Progenitor cell of endocrine pancreas (in vitro differentiated cells): ENCODE measurements at regions not wholly inside any gene's neighbourhood (a gene's known extent, or its start where the extent isn't known, plus 50 kb on each side); places are given as distances from the start of the nearest gene placed in this dataset.

Experiments used
- DNase-seq: peaks from one replicate; pipeline ENCODE4 v3.0.0; 2021; ENCODE audit warnings: low spot score; ENCODE audit not compliant: unreplicated experiment
- H3K27ac Mint-ChIP-seq: 2 replicates; pipeline ENCODE4 v1.8.0; 2021; ENCODE audit warnings: mild to moderate bottlenecking, moderate library complexity, mixed read lengths
- H3K27me3 Mint-ChIP-seq: 2 replicates; pipeline ENCODE4 v1.8.0; 2021; ENCODE audit warnings: mixed read lengths
- H3K36me3 Mint-ChIP-seq: 2 replicates; pipeline ENCODE4 v1.8.0; 2022; ENCODE audit warnings: mixed read lengths; ENCODE audit not compliant: insufficient read depth
- H3K4me1 Mint-ChIP-seq: 2 replicates; pipeline ENCODE4 v1.8.0; 2021; ENCODE audit warnings: low read depth, mixed read lengths
- H3K4me3 Mint-ChIP-seq: 2 replicates; pipeline ENCODE4 v1.8.0; 2021; ENCODE audit warnings: low read depth, mild to moderate bottlenecking, moderate library complexity, mixed read lengths
- H3K9me3 Mint-ChIP-seq: 2 replicates; pipeline ENCODE4 v1.8.0; 2021; ENCODE audit warnings: low read depth, mixed read lengths
- CTCF ChIP-seq: fragments of 200-600 bp; sonication (generic); IDR thresholded peaks from one replicate; pipeline ENCODE4 v1.5.0; 2021; ENCODE audit warnings: antibody characterized with exemption, mild to moderate bottlenecking; ENCODE audit not compliant: unreplicated experiment

DNA sequence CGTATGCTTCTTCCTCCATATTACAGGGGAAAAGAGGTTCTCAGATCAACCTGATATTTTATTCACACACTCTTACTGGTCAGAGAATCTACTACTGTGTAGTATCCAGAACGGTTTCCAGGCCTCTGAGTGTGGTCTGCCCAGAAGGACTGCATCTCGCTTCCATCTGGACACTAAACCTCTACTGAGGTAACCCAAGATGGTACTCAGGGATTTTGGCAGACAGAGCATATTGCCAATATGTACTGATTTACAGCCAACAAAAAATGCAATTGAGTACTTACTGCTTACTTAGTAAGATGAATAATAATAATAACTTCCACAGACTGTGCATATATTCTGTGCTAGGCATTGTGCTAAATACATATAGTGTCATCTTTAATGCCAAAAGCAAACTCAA lies 55.8 kb downstream of the CYRIA start:
- TF ChIP-seq CTCF, result no peak
- H3K9me3 Mint-ChIP-seq, result no peaks in the 10 kb centered on the region
- no peak overlapping the region for H3K27ac Mint-ChIP-seq
- DNase-seq, result no peak
- H3K4me1 Mint-ChIP-seq, result peaks cover 10% of the 10 kb centered on the region
- no peak overlapping the region for H3K4me3 Mint-ChIP-seq
- H3K27me3 Mint-ChIP-seq, result peaks cover 20% of the 10 kb centered on the region
- no peaks in the 10 kb centered on the region for H3K36me3 Mint-ChIP-seq

- peak; percentile 91 for DNase-seq
- Mint-ChIP-seq H3K36me3 (no peaks in the 10 kb centered on the region), H3K4me3 (peak overlapping the region; percentile 90), H3K9me3 (no peaks in the 10 kb centered on the region), H3K27ac (peak overlapping the region; percentile 93), H3K4me1 (peaks cover 5% of the 10 kb centered on the region), H3K27me3 (peaks cover 12% of the 10 kb centered on the region)
- TF ChIP-seq CTCF, result peak; percentile 81
Measured at GRCh38 chr2:16608661-16609643, 56.7 kb downstream of the CYRIA start.

- Mint-ChIP-seq H3K27me3 (peaks cover 9% of the 10 kb centered on the region), H3K27ac (no peak overlapping the region), H3K9me3 (no peaks in the 10 kb centered on the region), H3K4me1 (peaks cover 5% of the 10 kb centered on the region), H3K36me3 (no peaks in the 10 kb centered on the region), H3K4me3 (no peak overlapping the region)
- TF ChIP-seq CTCF, result no peak
- DNase-seq, result no peak
Measured at GRCh38 chr2:16607301-16607700, 58.3 kb downstream of the CYRIA start.

GRCh38 chr2:16604236-16604635 lies 61.4 kb downstream of the CYRIA start:
- Mint-ChIP-seq H3K36me3 (peaks cover 2% of the 10 kb centered on the region), H3K9me3 (no peaks in the 10 kb centered on the region), H3K4me1 (peaks cover 5% of the 10 kb centered on the region), H3K27ac (no peak overlapping the region), H3K27me3 (peaks cover 6% of the 10 kb centered on the region), H3K4me3 (no peak overlapping the region)
- DNase-seq, result no peak
- TF ChIP-seq CTCF, result no peak

- no peaks in the 10 kb centered on the region for H3K4me1 Mint-ChIP-seq
- H3K36me3 Mint-ChIP-seq, result no peaks in the 10 kb centered on the region
- H3K27ac Mint-ChIP-seq, result no peak overlapping the region
- DNase-seq, result no peak
- H3K4me3 Mint-ChIP-seq, result no peak overlapping the region
- H3K27me3 Mint-ChIP-seq, result no peaks in the 10 kb centered on the region
- TF ChIP-seq CTCF, result no peak
- no peaks in the 10 kb centered on the region for H3K9me3 Mint-ChIP-seq
Measured at GRCh38 chr2:16591370-16591933, 74.2 kb downstream of the CYRIA start.
